ENCODE measurements at regions not wholly inside any gene's neighbourhood (a gene's known extent, or its start where the extent isn't known, plus 50 kb on each side); places are given as distances from the start of the nearest gene placed in this dataset.
"Not testable (repeated sequence)": the region's sequence is repeated elsewhere in the genome, so short reads cannot be mapped to it uniquely, and the experiment has no call there.

DNA sequence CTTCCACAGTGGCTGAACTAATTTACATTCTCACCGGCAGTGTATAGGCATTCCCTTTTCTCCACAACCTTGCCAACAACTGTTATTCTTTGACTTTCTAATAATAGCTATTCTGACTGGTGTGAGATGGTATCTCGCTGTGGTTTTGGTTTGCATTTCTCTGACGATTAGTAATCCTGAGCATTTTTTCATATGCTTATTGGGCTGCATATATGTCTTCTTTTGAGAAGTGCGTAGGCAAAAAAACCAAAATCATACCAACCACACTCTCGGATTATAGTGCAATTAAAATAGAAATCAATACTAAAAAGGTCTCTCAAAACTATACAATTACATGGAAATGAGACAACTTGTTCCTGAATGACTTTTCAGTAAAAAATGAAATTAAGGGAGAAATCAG is 74.8 kb upstream of the NBPF20 start:
- not testable (repeated sequence) for H3K4me3 ChIP-seq (ENCODE audit: insufficient read depth, low read depth, low read length); H3K36me3 ChIP-seq (replicated peaks; ENCODE audit: control insufficient read depth, insufficient read depth, low read length); DNase-seq; H3K27me3 ChIP-seq (ENCODE audit: control insufficient read depth, insufficient read depth, low read length)

DNA sequence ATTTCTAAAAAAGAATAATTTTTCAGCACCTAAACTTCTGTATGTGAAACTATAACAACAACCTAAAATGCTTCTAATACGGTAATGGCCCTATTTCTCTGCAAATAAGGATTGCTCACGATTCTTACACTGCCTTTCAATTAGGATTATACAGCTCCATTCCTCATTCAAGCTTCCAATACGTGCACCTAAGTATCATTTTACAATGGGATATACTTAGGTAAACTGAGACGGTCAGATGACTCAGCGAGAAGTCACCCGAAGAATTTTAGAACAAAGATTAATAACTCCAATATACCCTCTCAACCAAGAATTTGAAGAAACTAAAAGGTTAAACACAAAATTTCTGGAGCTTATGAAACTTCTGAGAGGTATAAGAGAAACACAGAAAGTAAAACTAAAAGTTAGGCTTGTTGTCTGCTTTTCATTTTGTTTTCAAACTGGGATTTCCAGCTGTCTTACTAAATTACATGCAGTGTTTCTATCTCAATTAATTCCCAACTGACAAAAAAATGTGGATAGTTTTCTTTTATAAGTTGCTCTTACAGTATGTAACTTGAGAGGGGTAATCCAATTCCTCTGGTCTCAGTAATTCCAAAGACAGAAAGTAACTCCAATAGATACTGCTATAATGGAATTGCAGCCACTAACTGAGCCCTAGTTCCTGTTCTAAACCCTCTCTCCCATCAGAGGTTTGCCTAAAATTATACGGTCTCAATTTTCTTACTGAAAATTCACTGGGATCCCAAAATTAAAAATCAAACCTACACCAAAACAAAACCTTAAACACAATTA is 69.9 kb upstream of the NBPF20 start:
- H3K4me3 ChIP-seq (ENCODE audit: insufficient read depth, low read depth, low read length); H3K36me3 ChIP-seq (replicated peaks; ENCODE audit: control insufficient read depth, insufficient read depth, low read length); DNase-seq; H3K27me3 ChIP-seq (ENCODE audit: control insufficient read depth, insufficient read depth, low read length): not testable (repeated sequence)

GRCh38 chr1:145488193-145488933 is 63.0 kb upstream of the NBPF20 start:
- H3K4me3 ChIP-seq (ENCODE audit: insufficient read depth, low read depth, low read length); H3K27me3 ChIP-seq (ENCODE audit: control insufficient read depth, insufficient read depth, low read length); DNase-seq; H3K36me3 ChIP-seq (replicated peaks; ENCODE audit: control insufficient read depth, insufficient read depth, low read length): not testable (repeated sequence)

GRCh38 chr1:145487156-145487555 is 61.8 kb upstream of the NBPF20 start:
- H3K4me3 ChIP-seq (ENCODE audit: insufficient read depth, low read depth, low read length); DNase-seq; H3K36me3 ChIP-seq (replicated peaks; ENCODE audit: control insufficient read depth, insufficient read depth, low read length); H3K27me3 ChIP-seq (ENCODE audit: control insufficient read depth, insufficient read depth, low read length): not testable (repeated sequence)

- H3K36me3 ChIP-seq (replicated peaks; ENCODE audit: control insufficient read depth, insufficient read depth, low read length); DNase-seq; H3K27me3 ChIP-seq (ENCODE audit: control insufficient read depth, insufficient read depth, low read length); H3K4me3 ChIP-seq (ENCODE audit: insufficient read depth, low read depth, low read length): not testable (repeated sequence)
Observed at GRCh38 chr1:145484257-145484656, 58.9 kb upstream of the NBPF20 start.

DNA sequence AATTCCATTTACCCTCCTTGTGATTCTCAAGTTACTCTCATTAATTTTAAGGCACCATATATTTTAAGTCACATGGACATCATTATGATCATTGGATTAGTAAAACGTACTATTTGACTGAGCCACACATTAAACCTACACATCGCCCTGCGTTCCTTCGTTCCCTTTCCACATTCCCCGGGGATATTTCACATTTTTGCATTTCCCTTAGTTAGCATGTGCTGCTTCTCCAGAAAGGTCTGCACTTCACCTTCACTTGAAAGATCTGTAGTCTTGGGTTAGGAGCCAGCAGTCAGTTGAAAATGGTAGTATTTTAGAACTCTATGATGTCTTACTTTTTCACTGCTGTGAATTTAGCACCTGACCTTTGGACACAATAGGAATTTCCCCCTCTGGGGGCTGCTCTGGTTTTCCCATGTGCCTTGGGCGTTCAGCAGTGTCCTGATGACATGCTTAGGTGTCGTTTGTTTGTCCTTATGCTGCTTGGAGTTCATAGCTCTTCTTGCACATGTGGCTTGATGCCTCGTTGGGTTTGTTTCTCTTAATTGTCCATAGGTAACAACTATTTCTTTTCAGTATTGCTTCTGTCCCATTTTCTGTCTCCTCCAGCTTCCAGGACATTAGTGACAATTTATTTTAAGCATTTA is 56.9 kb upstream of the NBPF20 start:
- not testable (repeated sequence) for H3K4me3 ChIP-seq (ENCODE audit: insufficient read depth, low read depth, low read length); DNase-seq; H3K36me3 ChIP-seq (replicated peaks; ENCODE audit: control insufficient read depth, insufficient read depth, low read length); H3K27me3 ChIP-seq (ENCODE audit: control insufficient read depth, insufficient read depth, low read length)

- peak overlapping the region; percentile 41 for H3K4me3 ChIP-seq (ENCODE audit: insufficient read depth, low read depth, low read length)
- not testable (repeated sequence) for DNase-seq; H3K36me3 ChIP-seq (replicated peaks; ENCODE audit: control insufficient read depth, insufficient read depth, low read length); H3K27me3 ChIP-seq (ENCODE audit: control insufficient read depth, insufficient read depth, low read length)
Observed at GRCh38 chr1:145475962-145476361, 50.6 kb upstream of the NBPF20 start.

DNA sequence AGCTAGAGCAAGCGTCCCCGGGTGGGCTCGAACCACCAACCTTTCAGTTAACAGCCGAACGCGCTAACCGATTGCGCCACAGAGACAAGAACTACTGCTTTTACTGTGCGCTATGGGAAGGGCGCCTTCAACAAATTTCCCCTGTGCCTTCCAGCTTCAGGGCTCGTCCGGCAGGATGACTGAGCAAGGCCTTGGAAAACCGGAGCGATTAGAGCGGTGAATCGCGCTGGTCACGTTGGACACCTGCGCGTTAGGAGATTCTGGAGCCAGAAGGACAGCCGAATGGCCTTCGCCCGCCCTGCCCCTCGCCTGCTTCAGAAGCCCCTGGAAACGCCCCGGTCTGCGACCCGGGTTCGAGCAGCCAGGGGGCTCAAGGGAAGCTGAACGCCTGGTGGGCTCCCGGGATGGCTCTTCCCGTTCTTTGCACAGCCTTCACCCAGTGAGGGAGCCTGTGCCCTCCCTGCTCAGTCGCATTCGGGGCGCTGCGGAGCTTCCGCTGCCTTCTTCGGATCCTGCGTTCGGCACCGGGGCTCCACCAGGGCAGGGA is 50.0 kb upstream of the NBPF20 start:
- not testable (repeated sequence) for H3K36me3 ChIP-seq (replicated peaks; ENCODE audit: control insufficient read depth, insufficient read depth, low read length); DNase-seq; H3K27me3 ChIP-seq (ENCODE audit: control insufficient read depth, insufficient read depth, low read length)
- peak overlapping the region; percentile 41 for H3K4me3 ChIP-seq (ENCODE audit: insufficient read depth, low read depth, low read length)

Measured in H7 (cell line).